HG02938 (cell line): ENCODE measurements at regions not wholly inside any gene's neighbourhood (a gene's known extent, or its start where the extent isn't known, plus 50 kb on each side); places are given as distances from the start of the nearest gene placed in this dataset.

ENCODE experiments used
- ATAC-seq: cut with Tn5 transposase; IDR thresholded peaks from one replicate; pipeline ENCODE4 v1.9.1; 2021; ENCODE audit warnings: mild to moderate bottlenecking, moderate library complexity; ENCODE audit not compliant: unreplicated experiment

DNA sequence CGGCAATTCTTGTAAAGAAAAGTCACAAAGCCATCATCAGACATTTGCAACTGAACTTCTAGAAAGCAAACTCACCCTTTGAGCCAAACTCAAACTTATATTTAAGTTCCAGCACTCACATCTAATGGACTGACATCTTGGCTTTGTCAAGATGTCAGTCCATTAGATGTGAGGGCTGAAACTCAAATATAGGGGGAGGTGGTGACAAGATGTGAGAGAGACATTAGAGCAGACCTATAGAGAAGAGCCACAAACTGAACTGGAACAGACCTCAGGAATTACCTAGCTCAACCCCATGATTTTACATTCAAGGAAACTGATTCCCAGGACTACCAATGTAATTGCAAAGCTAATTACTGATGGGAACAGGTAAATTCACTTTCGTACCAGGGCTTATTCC is 543.8 kb downstream of the TNS1 start:
- no peak for ATAC-seq

DNA sequence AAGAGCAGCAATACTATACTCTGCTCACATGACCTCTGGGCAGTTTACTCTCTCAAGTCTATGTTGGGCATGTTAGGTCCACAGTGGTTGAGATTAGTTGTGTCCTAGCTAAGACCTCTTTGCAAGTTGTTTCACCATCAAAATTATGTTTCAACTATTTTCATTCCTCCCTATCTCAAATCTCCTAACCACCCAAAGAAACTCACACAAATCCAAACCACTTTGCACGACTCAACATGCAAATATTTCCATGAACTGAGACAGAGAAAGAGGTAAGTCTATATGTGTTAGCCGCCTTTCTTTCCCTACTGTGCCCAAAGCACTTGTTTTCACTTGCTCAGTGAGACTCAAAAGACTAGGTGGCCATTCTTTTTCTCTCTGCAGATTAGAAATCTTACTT is 546.8 kb downstream of the TNS1 start:
- no peak for ATAC-seq

DNA sequence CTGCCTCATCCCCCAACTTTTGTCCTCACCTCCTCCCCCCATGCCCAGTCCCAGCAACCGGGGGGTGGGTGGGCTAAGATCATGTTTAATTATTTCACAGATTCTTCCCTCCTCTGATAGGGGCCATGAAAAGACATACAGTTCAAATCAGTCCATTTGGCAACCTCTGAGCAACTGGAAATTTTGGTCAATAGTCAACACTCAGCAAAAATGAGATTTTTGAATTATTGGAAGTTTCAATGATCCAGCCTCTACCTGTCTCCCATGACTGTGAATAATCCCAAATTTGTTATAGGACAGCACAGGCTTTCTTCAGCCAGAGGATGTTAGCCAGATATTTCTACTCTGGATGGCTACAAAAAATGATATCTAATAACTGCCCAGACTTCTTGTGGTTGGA is 549.9 kb downstream of the TNS1 start:
- no peak for ATAC-seq

DNA sequence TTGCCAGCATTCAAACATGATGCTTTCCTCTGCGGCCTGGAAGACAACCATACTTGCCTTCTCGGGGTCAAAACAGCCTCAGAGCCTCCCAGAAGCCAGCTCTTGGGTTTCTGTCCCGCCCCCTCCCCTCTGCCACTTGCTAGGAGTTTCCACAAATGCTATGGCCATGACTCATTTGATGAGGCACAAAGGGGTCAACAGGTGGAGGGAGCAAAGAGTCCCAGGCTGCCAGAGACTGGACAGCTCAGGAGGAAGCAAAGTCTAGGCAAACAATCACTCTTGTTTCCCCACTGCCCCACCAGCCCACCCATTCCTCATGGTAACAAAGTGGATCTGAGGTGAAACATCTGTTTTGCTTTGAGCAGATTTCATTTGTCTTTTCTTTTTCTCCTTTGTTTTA is 551.1 kb downstream of the TNS1 start:
- ATAC-seq, result no peak

DNA sequence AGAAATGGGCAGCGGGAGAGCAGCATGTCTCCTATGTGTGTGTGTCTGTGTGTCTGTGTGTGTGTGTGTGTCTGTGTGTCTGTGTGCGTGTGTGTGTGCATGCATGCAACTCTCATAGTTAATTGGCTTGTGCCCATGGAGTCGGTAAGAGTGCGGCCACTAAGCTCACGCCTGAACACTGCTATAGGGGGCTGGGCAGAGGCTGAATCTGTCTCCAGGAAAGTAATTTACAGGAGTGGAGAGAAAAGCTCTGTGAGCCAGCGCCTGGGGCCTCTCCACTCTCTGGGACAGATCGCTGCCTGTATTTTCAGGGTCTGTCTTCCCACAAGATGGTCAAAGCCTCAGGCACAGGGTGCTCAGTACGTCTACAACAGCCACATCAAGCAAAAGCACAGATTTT is 553.4 kb downstream of the TNS1 start:
- no peak for ATAC-seq

DNA sequence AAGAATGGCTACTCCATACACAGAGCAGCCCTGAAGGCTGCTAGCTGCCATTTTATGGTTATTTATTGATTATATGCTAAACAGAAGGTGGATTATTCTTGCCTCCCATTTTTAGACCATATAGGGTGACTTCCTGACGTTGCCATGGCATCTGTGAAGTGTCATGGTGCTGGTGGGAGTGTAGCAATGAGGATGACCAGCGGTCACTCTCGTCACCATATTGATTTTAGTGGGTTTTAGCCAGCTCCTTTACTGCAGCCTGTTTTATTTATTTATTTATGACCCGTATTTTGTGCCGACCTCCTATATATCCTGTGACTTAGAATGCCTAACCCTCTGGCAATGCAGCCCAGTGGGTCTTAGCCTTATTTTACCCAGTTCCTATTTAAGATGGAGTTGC is 553.9 kb downstream of the TNS1 start:
- ATAC-seq, result no peak

DNA sequence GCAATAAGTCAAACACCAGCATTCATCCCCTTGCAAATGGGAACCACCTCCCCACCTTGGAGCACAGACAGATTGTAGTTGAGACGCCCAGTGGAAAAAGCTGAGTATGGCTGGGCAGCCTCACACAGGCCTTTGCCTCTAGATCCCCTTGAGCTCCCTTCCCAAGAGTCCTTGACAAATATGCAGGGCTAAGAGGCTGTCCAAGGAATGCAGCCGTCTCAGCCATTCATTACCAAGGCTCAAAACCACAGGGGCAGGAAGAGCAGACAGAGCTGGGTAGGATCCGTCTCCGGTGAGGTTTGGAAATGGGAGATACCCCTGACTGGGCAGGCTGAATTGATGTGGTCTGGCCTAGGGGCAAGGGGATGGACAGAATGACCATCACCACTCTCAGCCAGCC is 557.1 kb downstream of the TNS1 start:
- no peak for ATAC-seq

DNA sequence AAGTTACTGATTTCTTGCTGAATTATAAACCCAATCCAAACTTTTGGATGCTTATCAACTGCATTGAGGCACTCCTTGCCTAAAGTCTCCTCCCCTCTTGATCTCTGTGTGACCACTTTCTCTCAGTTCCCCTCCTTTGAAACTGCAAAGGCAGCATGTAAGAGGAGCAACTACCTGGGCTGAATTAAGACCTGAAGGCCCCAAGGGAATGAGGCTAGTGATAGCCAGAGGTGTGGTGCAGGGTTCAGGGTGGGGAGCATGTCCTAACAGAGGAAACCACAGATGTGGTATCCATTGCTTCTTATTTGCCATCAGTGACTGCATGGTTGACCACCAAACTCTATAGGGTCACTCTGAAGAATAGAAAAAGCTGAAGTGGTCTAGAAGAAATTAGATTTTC is 557.9 kb downstream of the TNS1 start:
- ATAC-seq, result peak; percentile 46

DNA sequence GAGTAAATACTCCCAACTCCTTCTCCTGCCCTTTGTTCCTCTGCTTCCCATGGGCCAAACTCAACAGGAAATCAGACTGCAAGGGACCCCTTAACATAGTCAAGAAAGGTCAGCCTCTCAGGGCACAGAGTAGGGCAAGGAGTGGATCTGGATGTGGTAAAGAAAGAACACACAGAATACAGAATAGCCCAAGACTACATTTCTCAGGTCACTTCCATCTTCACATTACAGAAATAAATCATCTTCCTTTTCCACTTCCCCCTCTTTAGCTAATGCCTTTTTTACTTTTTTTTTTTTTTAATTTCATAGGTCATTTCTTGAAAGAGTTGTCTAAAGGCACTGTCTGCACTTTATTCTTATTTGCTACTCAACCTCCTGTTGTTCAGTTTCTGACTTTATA is 558.3 kb downstream of the TNS1 start:
- ATAC-seq, result no peak

DNA sequence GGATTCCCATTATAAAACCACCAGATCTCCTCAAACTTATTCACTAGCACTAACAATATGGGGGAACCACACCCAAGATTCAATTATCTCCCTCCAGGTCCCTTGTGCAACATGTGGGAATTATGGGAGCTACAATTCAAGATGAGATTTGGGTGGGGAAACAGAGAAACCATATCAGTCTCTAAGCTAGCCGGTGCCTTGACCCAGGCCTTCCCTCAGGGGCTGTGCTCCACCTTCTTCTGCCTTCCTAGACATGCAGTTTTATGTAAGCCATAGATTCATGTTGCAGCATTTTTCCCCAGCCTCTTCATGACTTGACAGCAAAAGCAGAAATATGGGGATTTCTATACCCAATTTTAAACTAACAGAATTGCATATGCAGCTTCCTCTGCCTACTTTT is 559.2 kb downstream of the TNS1 start:
- ATAC-seq, result no peak

DNA sequence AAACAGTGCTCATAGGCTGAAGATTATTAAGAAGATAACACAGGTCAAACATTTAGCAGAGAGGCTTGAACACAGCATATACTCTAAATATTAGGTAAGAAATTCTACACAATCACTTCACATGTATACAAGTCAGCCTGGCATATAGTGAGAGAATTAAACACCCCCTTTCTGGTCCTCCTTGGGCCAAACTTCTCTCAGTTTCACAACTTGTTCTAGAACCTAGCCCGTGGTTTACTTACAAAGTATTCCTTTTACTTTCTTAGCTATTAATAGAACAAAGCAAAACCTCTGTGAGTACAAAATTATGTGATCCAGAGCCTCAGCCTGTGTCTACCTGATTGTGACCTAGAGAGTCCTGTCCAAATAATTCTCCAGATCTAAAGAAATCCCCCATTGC is 562.8 kb downstream of the TNS1 start:
- peak; percentile 74 for ATAC-seq

DNA sequence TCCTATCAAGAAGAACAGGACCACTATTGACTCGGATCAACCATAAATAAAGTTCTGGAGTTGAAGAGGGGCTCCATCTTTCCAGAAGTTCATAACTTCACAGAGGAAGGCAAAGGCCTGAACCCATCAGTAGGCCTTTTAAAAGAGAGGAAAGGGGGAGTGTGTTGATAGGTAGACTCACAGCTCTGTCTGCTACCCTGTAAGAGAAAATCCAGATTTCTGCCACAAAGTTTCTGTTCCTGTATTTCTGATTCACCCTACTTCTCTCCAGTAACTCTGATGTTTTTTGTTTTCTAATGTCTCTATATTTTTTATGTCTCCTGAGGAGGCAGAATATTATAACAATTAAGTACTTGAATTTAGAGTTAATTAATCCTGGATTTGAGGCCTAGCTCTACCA is 564.0 kb downstream of the TNS1 start:
- no peak for ATAC-seq

DNA sequence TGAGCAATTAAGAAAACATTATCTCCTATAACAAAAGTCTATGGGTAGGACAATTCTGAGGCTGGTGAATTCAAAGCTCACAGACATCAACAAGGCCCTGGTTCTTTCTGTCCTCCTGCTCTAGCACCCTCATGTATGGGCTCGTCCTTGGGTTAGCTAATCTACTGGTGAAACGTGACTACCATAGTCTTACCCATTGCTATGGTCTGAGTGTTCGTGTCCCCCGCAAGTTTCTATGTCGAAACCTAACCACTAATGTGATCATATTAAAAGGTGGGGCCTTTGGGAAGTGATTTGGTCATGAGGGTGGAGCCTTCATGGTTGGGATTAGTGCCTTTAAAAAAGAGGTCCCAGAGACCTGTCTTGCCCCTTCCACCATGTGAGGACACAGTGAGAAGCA is 564.7 kb downstream of the TNS1 start:
- no peak for ATAC-seq

DNA sequence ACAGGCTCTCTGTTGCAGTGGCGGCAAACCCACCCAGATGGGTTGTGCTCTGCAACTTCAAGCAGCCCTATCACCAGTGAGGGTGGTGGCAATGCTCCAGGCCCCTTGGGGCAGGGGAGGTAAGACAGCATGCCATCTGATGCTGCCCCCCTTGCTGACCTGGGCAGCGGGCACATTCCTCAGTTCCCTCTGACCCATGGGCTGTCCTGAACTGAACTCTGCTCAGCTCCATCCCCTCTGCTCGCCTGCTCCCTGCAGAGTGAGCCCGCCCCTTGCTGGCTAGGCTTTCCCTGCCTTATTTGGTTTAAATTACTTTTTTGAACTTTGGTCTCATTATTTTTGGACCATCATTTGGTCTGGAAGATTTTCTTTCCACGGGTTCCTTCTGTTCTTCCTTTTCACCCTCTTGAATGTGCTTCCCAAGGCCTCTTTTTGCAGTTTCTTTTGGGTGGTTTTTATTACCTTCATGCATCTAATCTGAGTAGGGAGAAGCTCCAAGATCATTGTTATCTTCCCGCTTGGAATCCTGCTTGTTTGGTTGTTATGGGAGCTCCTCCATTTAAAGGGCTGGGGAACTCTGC is 565.4 kb downstream of the TNS1 start:
- no peak for ATAC-seq

DNA sequence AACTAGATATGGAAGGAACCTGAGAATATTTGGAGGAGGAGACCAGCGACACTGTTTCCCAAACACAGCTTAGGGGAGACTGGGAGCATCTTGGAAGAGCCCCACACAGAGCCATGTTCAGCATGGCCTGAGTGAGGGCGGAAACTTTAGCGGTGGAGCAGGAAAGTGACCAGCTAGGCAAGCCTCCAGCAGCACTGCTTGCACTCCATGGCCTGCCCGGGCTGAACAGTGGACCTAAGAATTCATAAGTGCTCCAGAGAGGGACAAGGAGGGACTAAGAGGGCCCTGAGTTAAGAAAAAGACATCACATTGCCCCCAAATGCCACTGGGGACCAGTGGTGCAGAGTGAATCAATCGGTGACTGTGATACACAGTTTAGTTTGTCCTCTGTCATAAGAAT is 566.4 kb downstream of the TNS1 start:
- ATAC-seq, result no peak

DNA sequence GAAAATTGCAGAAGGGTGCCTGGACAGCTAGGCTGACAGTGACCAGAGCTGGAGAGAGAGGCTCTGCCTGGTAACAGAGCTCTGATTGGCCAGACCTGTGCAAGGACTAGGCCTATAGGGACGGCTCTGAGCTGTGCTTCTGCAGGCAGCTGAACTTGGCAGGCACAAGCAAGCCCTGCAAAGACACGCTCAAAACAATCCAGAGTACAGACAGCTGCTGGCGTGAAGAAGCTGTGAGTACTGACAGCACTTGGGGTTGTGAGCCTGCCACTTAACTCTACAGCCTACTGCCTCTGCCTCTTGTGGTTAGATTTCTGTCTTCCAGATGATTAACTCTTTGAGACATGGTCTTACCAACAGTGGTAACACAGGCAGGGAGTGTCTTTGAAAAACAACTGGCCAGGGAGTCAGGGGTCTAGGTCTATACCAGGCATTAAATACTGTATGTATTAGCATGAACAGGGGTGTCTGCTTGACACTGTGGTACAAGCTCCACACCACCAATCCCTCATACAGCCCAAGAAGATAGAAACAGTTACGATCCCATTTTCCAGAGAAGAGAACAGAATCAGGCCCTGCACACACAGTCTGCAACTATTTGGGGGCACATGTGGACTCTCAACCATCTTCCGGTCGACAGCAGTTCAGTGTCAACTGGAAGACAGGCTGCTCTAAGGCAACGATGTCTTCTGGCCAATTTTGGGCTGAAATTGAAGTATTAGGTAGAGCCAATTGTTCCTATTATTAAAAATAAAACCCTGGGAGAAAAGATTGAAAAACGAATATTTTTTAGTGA is 568.4 kb downstream of the TNS1 start:
- peak; percentile 97 for ATAC-seq

DNA sequence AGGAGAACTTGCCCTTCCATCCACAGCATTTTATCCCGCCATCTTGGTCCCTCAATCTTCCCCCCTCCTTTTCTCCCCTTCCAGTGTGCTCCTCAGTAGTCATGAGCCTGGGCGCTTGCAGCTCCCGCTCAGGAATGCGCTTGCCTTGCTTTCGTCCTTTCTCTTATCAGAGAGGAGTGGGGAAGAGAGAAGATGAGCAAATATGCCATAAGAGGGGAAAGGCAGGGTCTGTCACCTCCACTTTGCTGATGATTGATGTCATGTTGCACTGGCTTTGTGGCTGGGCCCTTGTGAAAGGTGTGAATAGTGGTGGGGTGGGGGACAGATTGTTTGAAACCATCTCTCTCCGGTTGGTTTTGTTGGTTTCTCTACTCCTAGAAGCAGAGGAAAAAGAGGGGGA is 569.3 kb downstream of the TNS1 start:
- ATAC-seq, result no peak

DNA sequence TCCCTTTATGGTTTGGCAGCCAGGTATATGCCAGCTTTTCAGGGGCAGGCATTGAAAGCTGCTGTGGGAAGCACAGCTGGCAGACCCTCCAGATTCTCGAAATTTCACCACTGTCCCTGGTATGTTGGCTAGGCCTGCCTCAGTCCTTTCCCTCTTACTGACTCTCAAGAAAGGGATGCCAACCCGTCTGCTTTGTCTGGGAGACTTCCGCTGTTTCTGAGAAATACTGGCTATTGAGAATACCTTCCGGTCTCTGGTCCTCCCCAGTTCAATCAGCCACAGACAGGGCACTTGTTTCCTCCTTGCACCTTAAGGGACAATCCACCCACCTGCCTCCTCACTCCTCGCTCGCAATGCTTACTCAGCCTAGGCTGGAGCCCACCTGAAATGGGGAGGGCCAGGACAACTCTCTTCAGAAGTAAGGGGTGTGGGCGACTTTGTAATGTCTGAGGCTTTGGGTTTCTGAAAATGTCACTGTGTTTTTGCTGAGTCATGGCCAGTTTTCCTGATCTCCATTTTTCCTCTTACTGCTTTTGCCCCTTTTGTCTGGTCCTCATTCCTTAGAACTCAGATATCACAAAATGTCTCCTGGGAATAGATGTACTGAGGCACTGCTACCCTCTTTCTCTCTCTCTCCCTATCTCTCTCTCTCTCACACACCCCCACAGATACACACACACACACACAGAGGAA is 571.1 kb downstream of the TNS1 start:
- ATAC-seq, result no peak

DNA sequence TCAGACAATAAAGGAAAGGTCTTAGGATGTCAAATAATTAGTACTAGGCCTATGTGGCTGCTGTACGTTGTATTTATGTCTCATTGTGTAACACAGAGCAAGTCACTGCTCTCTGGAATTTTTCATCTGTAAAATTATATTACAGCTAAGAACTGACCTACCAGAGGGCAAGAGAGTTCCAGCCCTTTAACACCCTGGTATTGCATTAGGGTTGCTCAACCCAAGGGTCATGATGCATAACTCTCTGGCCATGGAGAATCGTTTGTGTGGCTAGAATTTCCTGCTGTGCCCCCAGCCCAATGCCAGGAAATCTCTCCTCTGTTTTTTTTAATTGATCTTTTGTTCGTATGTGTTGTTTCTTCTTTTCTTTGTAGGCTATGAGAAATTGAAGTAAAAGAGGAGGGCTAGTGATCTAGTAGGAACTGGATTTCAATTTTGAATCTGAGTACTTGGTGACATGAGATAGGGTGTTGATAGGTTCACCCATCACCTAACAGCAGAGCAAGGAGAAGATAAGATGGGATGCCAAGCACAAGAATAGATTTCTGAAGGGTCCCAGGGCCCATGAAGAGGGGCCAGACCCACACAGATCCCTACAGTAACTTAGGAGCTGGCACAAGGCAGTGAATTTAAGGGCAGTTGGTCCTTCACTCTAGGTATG is 571.2 kb upstream of the TNP1 start:
- no peak for ATAC-seq

DNA sequence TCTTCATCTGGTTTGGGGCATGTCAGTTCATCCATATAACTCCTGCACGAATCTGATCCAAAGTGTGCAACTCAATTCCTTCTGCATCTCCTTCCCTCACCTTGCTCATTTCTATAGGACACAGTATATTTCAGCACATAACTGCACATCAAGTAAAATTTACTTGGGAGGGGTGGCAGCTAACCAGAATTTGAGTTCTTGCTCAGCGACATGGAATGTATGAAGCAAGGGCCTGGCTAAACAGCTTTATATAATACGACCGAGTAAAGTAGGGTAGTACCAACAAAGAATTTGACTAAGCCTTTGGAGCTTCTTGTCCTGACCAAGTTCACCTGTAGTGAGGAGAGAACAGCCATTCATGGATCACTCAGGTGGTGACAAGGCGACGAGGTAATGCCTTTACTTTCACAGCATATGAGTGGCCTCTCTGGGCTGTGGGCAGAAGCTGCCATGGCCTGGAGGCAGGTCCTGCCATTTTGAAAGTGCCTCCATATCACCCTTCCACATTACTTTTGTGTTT is 570.2 kb upstream of the TNP1 start:
- ATAC-seq, result no peak

DNA sequence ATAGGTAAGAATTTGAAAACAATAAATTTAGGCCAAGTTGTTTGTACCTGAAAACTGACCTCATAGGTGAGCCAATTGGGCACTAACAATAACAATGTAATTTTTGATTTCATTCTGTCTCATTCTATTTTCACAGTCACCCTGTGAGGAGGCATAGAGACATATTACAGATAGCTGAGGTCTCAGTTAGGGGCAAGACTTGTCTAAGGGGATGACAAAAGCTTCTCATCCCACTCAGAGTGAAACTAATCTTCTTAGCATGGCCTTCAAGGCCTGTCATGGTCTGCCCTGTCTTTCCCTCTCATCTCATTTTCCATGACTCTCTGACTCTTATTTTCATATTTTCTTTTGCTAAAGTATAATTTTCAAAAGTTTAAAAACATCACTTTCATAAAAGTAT is 562.0 kb upstream of the TNP1 start:
- ATAC-seq, result no peak

DNA sequence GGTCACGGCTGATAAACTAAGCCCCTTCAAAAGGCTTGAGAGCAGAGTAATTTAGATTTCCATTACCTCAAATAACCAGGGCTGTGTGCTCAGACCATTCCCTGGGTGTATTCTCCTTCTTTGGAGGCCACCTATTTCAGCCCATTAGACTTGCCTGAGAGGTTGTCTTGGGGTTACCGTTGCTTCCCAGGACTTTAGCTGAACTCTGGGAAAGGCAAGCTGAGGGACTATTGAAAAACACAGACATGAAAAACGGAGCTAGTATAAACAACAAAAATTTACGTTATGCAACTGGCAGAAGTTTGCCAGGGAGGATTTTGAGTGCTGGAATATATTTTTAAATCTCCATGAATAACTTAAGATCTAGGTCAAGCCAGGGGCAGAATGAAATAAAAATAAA is 561.0 kb upstream of the TNP1 start:
- no peak for ATAC-seq
